ENCODE measurements at regions not wholly inside any gene's neighbourhood (a gene's known extent, or its start where the extent isn't known, plus 50 kb on each side); places are given as distances from the start of the nearest gene placed in this dataset.

DNA sequence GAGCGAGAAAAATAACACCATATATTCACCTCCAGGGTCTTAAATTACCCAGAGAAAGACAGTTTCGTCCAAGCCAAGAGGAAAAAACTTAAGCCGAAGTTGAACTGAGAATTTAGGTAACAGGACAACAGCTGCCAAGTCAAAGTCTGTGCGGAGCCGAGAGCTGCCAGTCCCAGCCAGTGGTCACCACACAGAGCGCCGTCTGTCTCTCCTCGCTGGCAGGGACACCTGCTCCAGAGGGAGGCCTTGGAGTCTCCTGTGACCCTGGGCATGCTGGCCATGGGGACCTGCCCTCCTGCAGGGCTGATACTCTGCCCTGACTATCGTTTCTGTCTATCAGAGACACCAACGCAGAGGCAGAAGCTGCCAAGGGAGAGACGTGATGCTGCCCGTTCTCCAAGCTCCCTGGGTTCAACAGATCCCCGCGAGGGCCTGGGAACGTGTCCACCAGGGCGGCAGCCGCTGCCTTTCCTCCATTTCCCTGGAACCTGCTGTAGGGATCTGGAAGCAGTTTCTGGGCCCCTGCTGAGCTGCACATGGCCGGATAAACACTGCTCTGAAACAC is 341.3 kb downstream of the SMOC2 start:
- POLR2A ChIA-PET, result no interaction called here
- intact Hi-C loops (cut with micrococcal nuclease; ENCODE audit: unreplicated experiment), result no loop called here
- no peak overlapping the region for H3K4me3 ChIP-seq (ENCODE audit: low read depth, low read length)
- no peaks in the 10 kb centered on the region for H3K4me1 Mint-ChIP-seq (ENCODE audit: low read depth, unreplicated experiment)
- H3K4me3 Mint-ChIP-seq (ENCODE audit: unreplicated experiment), result no peak overlapping the region
- H3K4me1 ChIP-seq, result no peaks in the 10 kb centered on the region
- H3K27me3 ChIP-seq (replicated peaks; ENCODE audit: control insufficient read depth, insufficient read depth, low read length), result no peaks in the 10 kb centered on the region
- H3K9me3 Mint-ChIP-seq (ENCODE audit: unreplicated experiment), result no peaks in the 10 kb centered on the region
- H3K9me3 ChIP-seq, result no peaks in the 10 kb centered on the region
- BruUV-seq (replicated peaks), result no TSS peak
- H3K27me3 Mint-ChIP-seq (ENCODE audit: insufficient read depth, unreplicated experiment), result no peaks in the 10 kb centered on the region
- TF ChIP-seq, protein P1, sequence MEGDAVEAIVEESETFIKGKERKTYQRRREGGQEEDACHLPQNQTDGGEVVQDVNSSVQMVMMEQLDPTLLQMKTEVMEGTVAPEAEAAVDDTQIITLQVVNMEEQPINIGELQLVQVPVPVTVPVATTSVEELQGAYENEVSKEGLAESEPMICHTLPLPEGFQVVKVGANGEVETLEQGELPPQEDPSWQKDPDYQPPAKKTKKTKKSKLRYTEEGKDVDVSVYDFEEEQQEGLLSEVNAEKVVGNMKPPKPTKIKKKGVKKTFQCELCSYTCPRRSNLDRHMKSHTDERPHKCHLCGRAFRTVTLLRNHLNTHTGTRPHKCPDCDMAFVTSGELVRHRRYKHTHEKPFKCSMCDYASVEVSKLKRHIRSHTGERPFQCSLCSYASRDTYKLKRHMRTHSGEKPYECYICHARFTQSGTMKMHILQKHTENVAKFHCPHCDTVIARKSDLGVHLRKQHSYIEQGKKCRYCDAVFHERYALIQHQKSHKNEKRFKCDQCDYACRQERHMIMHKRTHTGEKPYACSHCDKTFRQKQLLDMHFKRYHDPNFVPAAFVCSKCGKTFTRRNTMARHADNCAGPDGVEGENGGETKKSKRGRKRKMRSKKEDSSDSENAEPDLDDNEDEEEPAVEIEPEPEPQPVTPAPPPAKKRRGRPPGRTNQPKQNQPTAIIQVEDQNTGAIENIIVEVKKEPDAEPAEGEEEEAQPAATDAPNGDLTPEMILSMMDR (IDR thresholded peaks at IDR 0.05; ENCODE audit: insufficient read depth in 1 of 2, low read depth in 1 of 2, low read length in 1 of 2, severe bottlenecking in 1 of 2, unreplicated experiment in 1 of 2), result no peak
- no peaks in the 10 kb centered on the region for H3K36me3 ChIP-seq (ENCODE audit: control insufficient read depth, insufficient read depth, low read length)
- CTCF ChIA-PET, result no interaction called here
- no peaks in the 10 kb centered on the region for H3K36me3 Mint-ChIP-seq (ENCODE audit: insufficient read depth, unreplicated experiment)
- H3K27ac Mint-ChIP-seq (ENCODE audit: unreplicated experiment), result no peak overlapping the region
- no peak for DNase-seq

DNA sequence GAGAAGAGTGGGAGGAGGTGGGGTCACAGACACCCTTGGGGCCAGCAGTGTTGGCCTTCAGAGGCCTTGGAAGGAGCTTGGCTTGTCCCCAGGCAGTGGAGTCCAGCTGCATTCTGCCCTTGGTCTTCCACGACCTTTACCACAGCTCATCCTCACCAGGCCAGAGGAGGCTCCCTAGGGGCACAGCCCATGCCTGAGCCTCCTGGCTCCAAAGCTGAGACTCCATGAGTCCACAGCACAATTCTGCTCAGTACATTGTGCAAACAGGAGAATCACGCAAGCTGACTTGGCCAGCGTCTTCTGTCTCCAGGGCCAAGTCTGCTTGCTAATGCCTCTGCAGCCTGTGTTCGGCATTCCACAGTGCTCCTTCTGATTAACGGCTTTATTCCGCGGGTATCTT is 337.2 kb downstream of the SMOC2 start:
- H3K27me3 Mint-ChIP-seq (ENCODE audit: insufficient read depth, unreplicated experiment), result no peaks in the 10 kb centered on the region
- TF ChIP-seq, protein P1 (IDR thresholded peaks at IDR 0.05; ENCODE audit: insufficient read depth in 1 of 2, low read depth in 1 of 2, low read length in 1 of 2, severe bottlenecking in 1 of 2, unreplicated experiment in 1 of 2), result no peak
- no TSS peak for BruUV-seq (replicated peaks)
- no peaks in the 10 kb centered on the region for H3K9me3 ChIP-seq
- ChIA-PET POLR2A (no interaction called here), CTCF (no interaction called here)
- no peaks in the 10 kb centered on the region for H3K4me1 ChIP-seq
- intact Hi-C loops (cut with micrococcal nuclease; ENCODE audit: unreplicated experiment), result no loop called here
- no peak overlapping the region for H3K4me3 ChIP-seq (ENCODE audit: low read depth, low read length)
- no peak overlapping the region for H3K27ac Mint-ChIP-seq (ENCODE audit: unreplicated experiment)
- peaks cover 16% of the 10 kb centered on the region for H3K9me3 Mint-ChIP-seq (ENCODE audit: unreplicated experiment)
- no peaks in the 10 kb centered on the region for H3K27me3 ChIP-seq (replicated peaks; ENCODE audit: control insufficient read depth, insufficient read depth, low read length)
- H3K4me3 Mint-ChIP-seq (ENCODE audit: unreplicated experiment), result no peak overlapping the region
- no peaks in the 10 kb centered on the region for H3K4me1 Mint-ChIP-seq (ENCODE audit: low read depth, unreplicated experiment)
- H3K36me3 Mint-ChIP-seq (ENCODE audit: insufficient read depth, unreplicated experiment), result no peaks in the 10 kb centered on the region
- no peaks in the 10 kb centered on the region for H3K36me3 ChIP-seq (ENCODE audit: control insufficient read depth, insufficient read depth, low read length)
- DNase-seq, result no peak

DNA sequence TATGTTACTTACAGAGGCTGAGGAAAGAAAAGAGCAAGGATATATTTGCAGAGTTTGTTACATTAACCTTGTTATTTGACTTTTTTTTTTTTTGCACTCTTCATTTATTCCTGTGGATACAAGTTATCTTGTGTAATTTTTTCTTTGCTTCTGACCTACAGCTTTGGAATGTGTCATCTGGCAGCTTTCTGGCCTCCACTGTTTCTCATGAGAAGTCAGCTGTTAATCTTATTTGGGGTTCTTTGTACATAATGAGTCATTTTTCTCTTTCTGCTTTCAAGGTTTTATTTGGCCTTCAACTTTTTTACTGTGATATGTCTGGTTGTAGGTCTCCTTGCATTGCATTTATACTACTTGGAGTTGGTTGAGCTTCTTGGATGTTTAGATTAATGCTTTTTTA is 333.4 kb downstream of the SMOC2 start:
- no peak overlapping the region for H3K27ac Mint-ChIP-seq (ENCODE audit: unreplicated experiment)
- POLR2A ChIA-PET, result no interaction called here
- no peaks in the 10 kb centered on the region for H3K4me1 Mint-ChIP-seq (ENCODE audit: low read depth, unreplicated experiment)
- intact Hi-C loops (cut with micrococcal nuclease; ENCODE audit: unreplicated experiment), result no loop called here
- H3K9me3 Mint-ChIP-seq (ENCODE audit: unreplicated experiment), result peaks cover 35% of the 10 kb centered on the region
- Histone ChIP-seq H3K9me3 (no peaks in the 10 kb centered on the region), H3K4me3 (ENCODE audit: low read depth, low read length) (no peak overlapping the region), H3K27me3 (replicated peaks; ENCODE audit: control insufficient read depth, insufficient read depth, low read length) (no peaks in the 10 kb centered on the region), H3K36me3 (ENCODE audit: control insufficient read depth, insufficient read depth, low read length) (no peaks in the 10 kb centered on the region), H3K4me1 (no peaks in the 10 kb centered on the region)
- no peaks in the 10 kb centered on the region for H3K36me3 Mint-ChIP-seq (ENCODE audit: insufficient read depth, unreplicated experiment)
- no TSS peak for BruUV-seq (replicated peaks)
- CTCF ChIA-PET, result no interaction called here
- no peak for DNase-seq
- H3K27me3 Mint-ChIP-seq (ENCODE audit: insufficient read depth, unreplicated experiment), result no peaks in the 10 kb centered on the region
- TF ChIP-seq, protein P1 (IDR thresholded peaks at IDR 0.05; ENCODE audit: insufficient read depth in 1 of 2, low read depth in 1 of 2, low read length in 1 of 2, severe bottlenecking in 1 of 2, unreplicated experiment in 1 of 2), result no peak
- H3K4me3 Mint-ChIP-seq (ENCODE audit: unreplicated experiment), result no peak overlapping the region
